ENCODE measurements at regions not wholly inside any gene's neighbourhood (a gene's known extent, or its start where the extent isn't known, plus 50 kb on each side); places are given as distances from the start of the nearest gene placed in this dataset.
"Not testable (repeated sequence)": the region's sequence is repeated elsewhere in the genome, so short reads cannot be mapped to it uniquely, and the experiment has no call there.

DNA sequence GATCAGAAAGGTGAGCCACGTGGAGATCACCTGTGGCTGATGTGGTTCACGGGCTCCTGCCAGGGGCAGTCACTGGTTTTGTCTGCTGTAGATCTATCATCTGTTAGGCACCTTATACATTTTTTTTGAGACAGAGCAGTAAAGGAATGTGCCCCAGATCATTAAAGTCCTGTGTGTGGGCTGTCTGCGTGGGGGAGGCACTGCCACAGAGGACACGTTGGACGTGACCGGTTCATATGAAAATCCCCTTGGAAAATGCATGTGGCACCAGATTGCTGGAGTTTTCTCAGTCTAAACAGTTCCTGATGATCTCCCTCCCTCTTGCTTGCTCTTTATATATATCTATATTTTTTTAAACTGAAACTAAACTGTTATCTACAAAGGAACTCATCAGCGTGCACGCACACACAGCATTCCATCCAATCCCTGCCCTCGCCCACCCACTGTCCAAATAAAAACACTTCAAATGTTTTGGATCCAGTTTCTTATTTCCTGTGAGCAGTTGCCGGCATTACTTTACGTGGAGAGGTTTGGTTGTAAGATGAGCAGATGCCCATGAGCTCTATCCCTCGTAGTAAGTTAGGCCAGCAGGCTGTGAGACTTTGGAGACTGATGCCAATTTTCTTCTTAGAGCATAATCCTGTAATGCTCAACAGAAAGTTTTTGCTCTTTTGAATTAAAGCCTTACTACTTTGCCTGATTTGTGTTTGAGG is 161.6 kb upstream of the EXOC2 start:
- H3K9me3 ChIP-seq: no peaks in the 10 kb centered on the region
- TF ChIP-seq POLR2A (IDR thresholded peaks at IDR 0.05): no peak
- TF ChIP-seq, protein P1, sequence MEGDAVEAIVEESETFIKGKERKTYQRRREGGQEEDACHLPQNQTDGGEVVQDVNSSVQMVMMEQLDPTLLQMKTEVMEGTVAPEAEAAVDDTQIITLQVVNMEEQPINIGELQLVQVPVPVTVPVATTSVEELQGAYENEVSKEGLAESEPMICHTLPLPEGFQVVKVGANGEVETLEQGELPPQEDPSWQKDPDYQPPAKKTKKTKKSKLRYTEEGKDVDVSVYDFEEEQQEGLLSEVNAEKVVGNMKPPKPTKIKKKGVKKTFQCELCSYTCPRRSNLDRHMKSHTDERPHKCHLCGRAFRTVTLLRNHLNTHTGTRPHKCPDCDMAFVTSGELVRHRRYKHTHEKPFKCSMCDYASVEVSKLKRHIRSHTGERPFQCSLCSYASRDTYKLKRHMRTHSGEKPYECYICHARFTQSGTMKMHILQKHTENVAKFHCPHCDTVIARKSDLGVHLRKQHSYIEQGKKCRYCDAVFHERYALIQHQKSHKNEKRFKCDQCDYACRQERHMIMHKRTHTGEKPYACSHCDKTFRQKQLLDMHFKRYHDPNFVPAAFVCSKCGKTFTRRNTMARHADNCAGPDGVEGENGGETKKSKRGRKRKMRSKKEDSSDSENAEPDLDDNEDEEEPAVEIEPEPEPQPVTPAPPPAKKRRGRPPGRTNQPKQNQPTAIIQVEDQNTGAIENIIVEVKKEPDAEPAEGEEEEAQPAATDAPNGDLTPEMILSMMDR (IDR thresholded peaks at IDR 0.05): no peak
- H3K36me3 ChIP-seq: no peaks in the 10 kb centered on the region
- intact Hi-C loops (cut with DNase I): no loop called here
- H3K4me1 ChIP-seq: no peaks in the 10 kb centered on the region
- no peak overlapping the region for H3K27ac ChIP-seq
- 54 to 63% methylated on average over 11 of the region's 12 CpGs for WGBS, 2 donors
- H3K27me3 ChIP-seq: no peaks in the 10 kb centered on the region
- no peak overlapping the region for H3K4me3 ChIP-seq
- DNase-seq: no peak

DNA sequence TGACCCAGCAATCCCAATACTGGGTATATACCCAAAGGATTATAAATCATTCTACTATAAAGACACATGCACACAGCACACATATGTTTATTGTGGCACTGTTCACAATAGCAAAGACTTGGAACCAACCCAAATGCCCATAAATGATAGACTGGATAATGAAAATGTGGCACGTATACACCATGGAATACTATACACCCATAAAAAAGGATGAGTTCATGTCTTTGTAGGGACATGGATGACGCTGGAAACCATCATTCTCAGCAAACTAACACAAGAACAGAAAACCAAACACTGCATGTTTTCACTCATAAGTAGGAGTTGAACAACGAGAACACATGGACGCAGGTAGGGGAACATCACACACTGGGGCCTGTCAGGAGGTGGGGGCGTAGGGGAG is 159.3 kb upstream of the EXOC2 start:
- H3K9me3 ChIP-seq; H3K4me3 ChIP-seq; H3K4me1 ChIP-seq; H3K36me3 ChIP-seq; H3K27ac ChIP-seq; intact Hi-C loops (cut with DNase I); DNase-seq; H3K27me3 ChIP-seq: not testable (repeated sequence)
- WGBS, 2 donors: 82 to 89% methylated on average over 5 of the region's 5 CpGs

DNA sequence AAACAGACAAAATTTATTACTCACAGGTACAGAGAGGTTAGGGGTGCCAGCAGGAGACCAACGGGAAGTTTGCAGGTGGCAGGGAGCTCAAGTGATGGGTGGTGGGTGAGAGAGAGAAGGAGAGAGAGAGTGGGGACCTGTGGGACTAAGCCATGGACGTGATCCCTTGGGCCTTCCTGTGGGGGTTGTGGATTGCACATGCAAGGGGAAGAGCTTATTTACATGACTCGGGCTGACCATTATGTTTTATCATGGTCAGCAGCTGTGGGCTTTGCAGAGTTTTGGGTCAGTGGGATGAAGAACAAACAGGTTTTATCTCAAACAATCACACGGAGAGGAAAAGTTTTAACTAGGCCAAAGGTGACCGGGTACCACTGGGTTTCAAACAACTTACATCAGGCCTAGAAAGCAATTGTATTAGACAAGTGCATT is 156.2 kb upstream of the EXOC2 start:
- 62 to 81% methylated on average over 5 of the region's 5 CpGs for WGBS, 2 donors
- no peak for DNase-seq
- Histone ChIP-seq H3K27me3 (no peaks in the 10 kb centered on the region), H3K36me3 (no peaks in the 10 kb centered on the region), H3K4me1 (no peaks in the 10 kb centered on the region), H3K27ac (no peak overlapping the region), H3K9me3 (no peaks in the 10 kb centered on the region), H3K4me3 (no peak overlapping the region)
- TF ChIP-seq, protein P1 (IDR thresholded peaks at IDR 0.05): no peak
- no peak for TF ChIP-seq POLR2A (IDR thresholded peaks at IDR 0.05)
- intact Hi-C loops (cut with DNase I): no loop called here

DNA sequence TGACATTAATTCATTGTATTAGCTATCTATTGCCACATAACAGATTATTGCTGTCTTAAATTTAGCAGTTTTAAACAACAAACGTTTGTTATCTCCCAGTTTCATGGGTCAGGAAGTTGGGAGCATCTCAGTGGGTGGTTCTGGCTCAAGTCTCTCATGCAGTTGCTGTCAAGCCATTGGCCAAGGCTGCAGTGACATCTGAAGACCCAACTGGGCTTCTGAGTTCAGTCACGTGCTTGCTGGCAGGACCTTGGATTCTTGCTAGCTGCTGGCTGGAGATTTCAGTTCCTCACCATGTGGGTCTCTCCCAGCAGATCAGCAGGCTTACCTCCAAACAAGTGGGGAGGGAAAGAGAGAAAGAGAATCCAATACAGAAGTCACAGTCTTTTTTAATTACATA is 152.6 kb upstream of the EXOC2 start:
- DNase-seq: no peak
- Histone ChIP-seq H3K4me1 (no peaks in the 10 kb centered on the region), H3K4me3 (no peak overlapping the region), H3K9me3 (no peaks in the 10 kb centered on the region), H3K27me3 (no peaks in the 10 kb centered on the region), H3K27ac (no peak overlapping the region), H3K36me3 (no peaks in the 10 kb centered on the region)
- TF ChIP-seq, protein P1 (IDR thresholded peaks at IDR 0.05): no peak
- TF ChIP-seq POLR2A (IDR thresholded peaks at IDR 0.05): no peak
- 30 to 47% methylated on average over 2 of the region's 2 CpGs for WGBS, 2 donors
- intact Hi-C loops (cut with DNase I): no loop called here

DNA sequence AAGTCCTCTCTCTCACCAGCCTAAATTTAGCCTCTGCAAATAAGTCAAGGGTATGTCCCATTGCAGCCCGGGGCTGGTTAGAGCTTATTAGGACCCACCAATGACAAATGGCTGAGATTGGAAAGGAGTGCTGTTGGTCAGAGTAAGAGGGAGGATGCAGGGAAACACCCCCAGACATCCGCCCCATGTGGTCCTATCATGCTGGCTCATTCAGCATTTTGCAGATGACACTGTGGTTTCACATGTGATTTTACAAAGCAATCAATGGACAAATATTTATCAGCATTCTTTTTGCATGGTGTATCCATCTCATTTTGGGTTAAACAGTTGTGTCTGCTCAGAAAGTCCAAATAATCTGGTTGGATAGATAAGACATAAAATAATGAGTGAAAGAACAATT is 152.2 kb upstream of the EXOC2 start:
- no peak for DNase-seq
- Histone ChIP-seq H3K4me3 (no peak overlapping the region), H3K4me1 (no peaks in the 10 kb centered on the region), H3K27me3 (no peaks in the 10 kb centered on the region), H3K36me3 (no peaks in the 10 kb centered on the region), H3K9me3 (no peaks in the 10 kb centered on the region), H3K27ac (no peak overlapping the region)
- no peak for TF ChIP-seq POLR2A (IDR thresholded peaks at IDR 0.05)
- TF ChIP-seq, protein P1 (IDR thresholded peaks at IDR 0.05): no peak
- 48 to 89% methylated on average over 2 of the region's 2 CpGs for WGBS, 2 donors
- intact Hi-C loops (cut with DNase I): no loop called here

DNA sequence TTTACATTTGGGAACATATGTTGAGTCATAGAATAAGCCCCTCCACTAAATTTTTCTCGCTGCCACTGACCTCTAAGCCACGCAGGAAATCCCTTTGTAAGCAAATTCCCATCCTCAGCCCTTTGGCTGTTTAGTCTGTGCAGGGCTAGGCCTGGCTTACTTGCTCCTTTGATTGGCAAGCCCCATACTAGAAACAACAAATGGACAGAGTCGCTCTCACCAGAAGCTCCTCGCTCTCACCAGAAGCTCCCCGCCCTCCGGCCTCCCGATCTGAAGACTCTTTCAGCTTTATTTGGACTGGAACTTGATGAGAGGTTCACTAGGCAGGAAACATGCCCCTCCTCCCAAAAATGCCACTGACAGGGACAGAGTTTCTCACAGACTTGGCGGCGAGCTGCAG is 149.2 kb upstream of the EXOC2 start:
- H3K27ac ChIP-seq: no peak overlapping the region
- WGBS, 2 donors: 46 to 57% methylated on average over 8 of the region's 9 CpGs

More for the DNA sequence above, 149.2 kb upstream of the EXOC2 start:
- no peak overlapping the region for H3K4me3 ChIP-seq
- DNase-seq: no peak
- peaks cover 0 to 4% (median 0%) of the 10 kb centered on the region in 3 donors for H3K4me1 ChIP-seq
- intact Hi-C loops (cut with DNase I): no loop called here
- H3K9me3 ChIP-seq: no peaks in the 10 kb centered on the region
- no peaks in the 10 kb centered on the region for H3K36me3 ChIP-seq
- H3K27me3 ChIP-seq: no peaks in the 10 kb centered on the region
- TF ChIP-seq, protein P1 (IDR thresholded peaks at IDR 0.05): no peak
- TF ChIP-seq POLR2A (IDR thresholded peaks at IDR 0.05): no peak

Measured in esophagus squamous epithelium (tissue), 5 donors.